ENCODE measurements at regions not wholly inside any gene's neighbourhood (a gene's known extent, or its start where the extent isn't known, plus 50 kb on each side); places are given as distances from the start of the nearest gene placed in this dataset.

DNA sequence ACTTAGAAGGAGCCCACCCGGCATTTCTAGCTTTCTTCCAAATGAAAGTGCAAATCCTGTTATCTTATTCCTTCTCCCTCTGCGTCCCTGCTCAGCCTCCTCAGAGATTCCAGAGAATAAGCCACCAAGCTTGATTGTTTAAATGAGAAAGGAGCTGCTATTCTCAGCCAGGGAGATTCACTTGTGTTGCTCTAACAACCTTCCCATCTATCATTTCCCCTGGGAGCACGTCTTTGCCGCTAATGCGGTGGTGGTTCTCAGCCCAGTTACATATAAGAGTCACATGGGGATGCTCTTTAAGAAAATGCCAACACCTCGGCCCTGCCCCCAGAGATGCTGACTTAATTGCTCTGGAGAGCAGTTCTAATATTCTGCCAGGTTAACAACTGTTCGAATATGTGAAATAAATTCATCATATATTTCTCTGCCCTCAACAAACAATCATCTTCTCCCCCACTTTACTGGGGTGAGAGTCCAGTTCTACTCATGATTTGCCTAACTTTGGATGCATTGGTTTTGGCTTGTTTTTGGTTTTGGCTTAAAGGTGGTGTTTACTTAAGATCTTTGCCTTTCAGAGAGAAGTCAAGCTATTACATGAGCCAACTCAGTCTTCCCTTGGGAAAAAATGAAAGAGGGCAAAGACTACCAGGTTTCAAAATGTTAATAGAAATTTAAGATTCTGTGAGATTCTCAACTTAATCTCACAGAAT, 213.9 kb downstream of the SEC16B start:
- intact Hi-C loops (cut with DNase I): no loop called here
- no peaks in the 10 kb centered on the region for H3K4me1 ChIP-seq (replicated peaks)
- TF ChIP-seq POLR2A (IDR thresholded peaks at IDR 0.05) (no peak), POLR2AphosphoS5 (IDR thresholded peaks at IDR 0.05) (no peak)
- TF ChIP-seq, protein P1, sequence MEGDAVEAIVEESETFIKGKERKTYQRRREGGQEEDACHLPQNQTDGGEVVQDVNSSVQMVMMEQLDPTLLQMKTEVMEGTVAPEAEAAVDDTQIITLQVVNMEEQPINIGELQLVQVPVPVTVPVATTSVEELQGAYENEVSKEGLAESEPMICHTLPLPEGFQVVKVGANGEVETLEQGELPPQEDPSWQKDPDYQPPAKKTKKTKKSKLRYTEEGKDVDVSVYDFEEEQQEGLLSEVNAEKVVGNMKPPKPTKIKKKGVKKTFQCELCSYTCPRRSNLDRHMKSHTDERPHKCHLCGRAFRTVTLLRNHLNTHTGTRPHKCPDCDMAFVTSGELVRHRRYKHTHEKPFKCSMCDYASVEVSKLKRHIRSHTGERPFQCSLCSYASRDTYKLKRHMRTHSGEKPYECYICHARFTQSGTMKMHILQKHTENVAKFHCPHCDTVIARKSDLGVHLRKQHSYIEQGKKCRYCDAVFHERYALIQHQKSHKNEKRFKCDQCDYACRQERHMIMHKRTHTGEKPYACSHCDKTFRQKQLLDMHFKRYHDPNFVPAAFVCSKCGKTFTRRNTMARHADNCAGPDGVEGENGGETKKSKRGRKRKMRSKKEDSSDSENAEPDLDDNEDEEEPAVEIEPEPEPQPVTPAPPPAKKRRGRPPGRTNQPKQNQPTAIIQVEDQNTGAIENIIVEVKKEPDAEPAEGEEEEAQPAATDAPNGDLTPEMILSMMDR (IDR thresholded peaks at IDR 0.05): no peak
- no peak for DNase-seq (ENCODE audit: low spot score)
- no peak overlapping the region for H3K27ac ChIP-seq
- no peaks in the 10 kb centered on the region for H3K9me3 ChIP-seq
- H3K4me3 ChIP-seq: no peak overlapping the region
- H3K36me3 ChIP-seq: no peaks in the 10 kb centered on the region
- no peaks in the 10 kb centered on the region for H3K27me3 ChIP-seq (replicated peaks; ENCODE audit: insufficient read depth)
- 59% methylated on average over 7 of the region's 7 CpGs for whole genome bisulfite sequencing

DNA sequence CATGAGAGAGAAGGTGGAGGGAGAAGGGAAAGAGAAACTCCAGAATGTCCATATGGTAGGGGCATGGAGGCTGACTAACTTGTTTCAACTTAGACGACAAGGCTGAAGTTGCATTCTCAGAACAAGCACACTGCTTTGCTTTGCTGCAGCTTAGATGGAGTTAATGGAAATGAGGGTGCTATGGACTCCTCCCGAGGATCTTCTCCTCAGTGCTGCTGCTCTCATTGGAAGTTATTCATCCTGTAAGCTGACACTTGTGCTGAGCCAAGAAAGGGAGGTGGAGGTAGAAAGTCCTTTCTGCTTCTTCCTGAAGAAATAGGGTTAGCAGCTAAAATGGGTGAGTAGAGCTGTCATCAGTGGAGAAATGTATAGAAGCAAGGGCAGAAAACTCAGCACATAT, 215.3 kb downstream of the SEC16B start:
- H3K4me1 ChIP-seq (replicated peaks): no peaks in the 10 kb centered on the region
- H3K27me3 ChIP-seq (replicated peaks; ENCODE audit: insufficient read depth): no peaks in the 10 kb centered on the region
- H3K4me3 ChIP-seq: no peak overlapping the region
- intact Hi-C loops (cut with DNase I): no loop called here
- H3K36me3 ChIP-seq: no peaks in the 10 kb centered on the region
- H3K9me3 ChIP-seq: no peaks in the 10 kb centered on the region
- H3K27ac ChIP-seq: no peak overlapping the region
- WGBS: 28% methylated on average over 2 of the region's 2 CpGs
- DNase-seq (ENCODE audit: low spot score): no peak
- TF ChIP-seq, protein P1 (IDR thresholded peaks at IDR 0.05): no peak

DNA sequence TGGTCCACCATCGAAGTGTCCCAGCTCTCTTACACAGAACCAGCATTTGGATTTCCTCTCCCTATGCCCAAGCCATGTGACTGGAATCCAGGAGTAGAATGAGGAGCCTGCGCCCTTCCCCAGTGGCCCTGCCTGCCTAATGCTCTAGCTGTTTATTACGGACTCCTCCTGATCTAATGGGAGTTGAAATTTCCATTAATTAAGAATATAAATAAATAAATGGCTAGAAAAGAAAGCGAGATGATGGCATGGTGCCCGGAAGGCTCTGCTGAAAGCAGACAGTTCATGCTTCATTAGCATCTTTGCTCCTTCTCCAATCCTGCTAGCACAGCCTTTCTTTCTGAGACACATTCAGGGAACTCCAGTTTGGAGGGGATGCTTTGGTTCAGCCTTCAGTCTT, 216.2 kb downstream of the SEC16B start:
- Histone ChIP-seq H3K9me3 (no peaks in the 10 kb centered on the region), H3K27ac (no peak overlapping the region), H3K27me3 (replicated peaks; ENCODE audit: insufficient read depth) (no peaks in the 10 kb centered on the region), H3K36me3 (no peaks in the 10 kb centered on the region), H3K4me3 (no peak overlapping the region), H3K4me1 (replicated peaks) (no peaks in the 10 kb centered on the region)
- intact Hi-C loops (cut with DNase I): no loop called here
- DNase-seq (ENCODE audit: low spot score): no peak
- TF ChIP-seq POLR2AphosphoS5 (IDR thresholded peaks at IDR 0.05) (no peak), POLR2A (IDR thresholded peaks at IDR 0.05) (no peak)
- TF ChIP-seq, protein P1 (IDR thresholded peaks at IDR 0.05): no peak
- WGBS: 74% methylated on average over 5 of the region's 5 CpGs

DNA sequence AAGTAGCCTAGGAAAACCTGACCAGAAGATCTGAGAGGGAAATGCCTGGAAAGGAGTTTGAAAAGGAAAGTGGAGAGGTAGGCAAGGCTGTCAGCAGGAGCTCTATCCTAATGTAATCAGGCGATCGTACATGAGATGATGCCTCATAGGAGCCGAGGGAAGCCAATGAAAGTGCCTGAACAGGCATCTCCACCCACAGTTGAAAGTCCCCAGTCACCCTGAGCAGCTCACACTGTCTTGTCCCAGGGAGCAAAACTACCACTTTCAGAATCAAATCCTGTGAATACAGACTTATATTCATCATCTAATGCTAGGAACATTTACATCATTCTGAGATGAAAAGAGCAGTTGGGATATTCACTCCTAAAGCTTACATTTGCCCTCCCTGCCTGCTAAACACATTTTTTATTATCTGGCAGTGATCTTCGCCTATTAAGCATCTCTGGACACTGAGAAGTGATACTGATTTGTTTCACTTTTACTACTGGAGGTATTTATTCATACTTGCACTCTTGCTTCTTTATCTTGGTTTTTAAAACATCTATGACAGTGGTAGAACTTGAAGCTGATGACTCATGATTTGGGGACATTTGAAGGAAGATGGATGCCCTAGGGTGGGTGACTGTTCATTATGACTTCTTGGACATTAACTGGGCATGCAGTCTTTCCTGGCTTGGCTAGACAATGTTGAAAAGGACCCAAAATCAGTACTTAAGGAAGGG, 221.6 kb downstream of the SEC16B start:
- Histone ChIP-seq H3K27me3 (replicated peaks; ENCODE audit: insufficient read depth) (no peaks in the 10 kb centered on the region), H3K4me3 (no peak overlapping the region), H3K9me3 (no peaks in the 10 kb centered on the region), H3K4me1 (replicated peaks) (no peaks in the 10 kb centered on the region), H3K36me3 (no peaks in the 10 kb centered on the region), H3K27ac (no peak overlapping the region)
- WGBS: 71% methylated on average over 4 of the region's 4 CpGs
- intact Hi-C loops (cut with DNase I): no loop called here
- TF ChIP-seq POLR2AphosphoS5 (IDR thresholded peaks at IDR 0.05): no peak
- no peak for TF ChIP-seq POLR2A (IDR thresholded peaks at IDR 0.05)
- TF ChIP-seq, protein P1 (IDR thresholded peaks at IDR 0.05): no peak
- no peak for DNase-seq (ENCODE audit: low spot score)

DNA sequence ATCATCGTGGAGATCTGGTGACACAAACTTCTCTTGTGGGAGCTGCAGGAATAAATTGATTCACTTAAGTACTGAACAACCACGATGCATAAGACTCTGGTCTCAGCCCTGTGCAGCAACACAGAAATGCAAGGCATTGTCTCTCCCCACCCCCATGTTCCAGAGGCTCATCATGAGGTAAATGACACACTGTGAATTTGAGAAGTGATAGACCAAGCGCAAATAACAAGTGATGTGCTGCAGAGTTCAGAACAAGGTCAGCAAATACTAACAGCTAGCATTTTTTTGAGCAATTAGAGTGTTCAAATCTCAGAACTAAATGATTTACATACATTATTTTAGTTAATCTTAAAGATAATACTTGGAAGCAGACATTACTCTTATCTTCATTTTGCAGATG, 223.7 kb downstream of the SEC16B start:
- H3K4me1 ChIP-seq (replicated peaks): no peaks in the 10 kb centered on the region
- TF ChIP-seq POLR2A (IDR thresholded peaks at IDR 0.05): no peak
- no peak for TF ChIP-seq POLR2AphosphoS5 (IDR thresholded peaks at IDR 0.05)
- TF ChIP-seq, protein P1 (IDR thresholded peaks at IDR 0.05): no peak
- WGBS: 71% methylated on average over 3 of the region's 3 CpGs
- H3K27me3 ChIP-seq (replicated peaks; ENCODE audit: insufficient read depth): no peaks in the 10 kb centered on the region
- DNase-seq (ENCODE audit: low spot score): no peak
- H3K4me3 ChIP-seq: no peak overlapping the region
- intact Hi-C loops (cut with DNase I): no loop called here
- H3K9me3 ChIP-seq: no peaks in the 10 kb centered on the region
- no peaks in the 10 kb centered on the region for H3K36me3 ChIP-seq
- no peak overlapping the region for H3K27ac ChIP-seq
